GM18508 (cell line): ENCODE measurements at regions not wholly inside any gene's neighbourhood (a gene's known extent, or its start where the extent isn't known, plus 50 kb on each side); places are given as distances from the start of the nearest gene placed in this dataset.

Experiments
- ATAC-seq: cut with Tn5 transposase; IDR thresholded peaks from one replicate; pipeline ENCODE4 v1.9.1; 2021; ENCODE audit warnings: moderate number of reproducible peaks; ENCODE audit not compliant: insufficient read depth, unreplicated experiment

GRCh38 chr17:73969956-73970355 lies 233.5 kb upstream of the RPL38 start:
- ATAC-seq: no peak

- ATAC-seq: no peak
These were observed 232.4 kb upstream of the RPL38 start for GRCh38 chr17:73971127-73971526.

GRCh38 chr17:73972056-73972455 lies 231.4 kb upstream of the RPL38 start:
- ATAC-seq: no peak

- ATAC-seq: no peak
These were observed 230.6 kb upstream of the RPL38 start for GRCh38 chr17:73972901-73973300.

GRCh38 chr17:73973586-73974409 lies 229.7 kb upstream of the RPL38 start:
- no peak for ATAC-seq

GRCh38 chr17:73974536-73974935 lies 228.9 kb upstream of the RPL38 start:
- no peak for ATAC-seq

- no peak for ATAC-seq
These were observed 227.3 kb upstream of the RPL38 start for GRCh38 chr17:73976147-73976546.

GRCh38 chr17:73976676-73977521 lies 226.6 kb upstream of the RPL38 start:
- no peak for ATAC-seq

- ATAC-seq: no peak
These were observed 223.0 kb upstream of the RPL38 start for GRCh38 chr17:73980517-73980916.

- ATAC-seq: no peak
These were observed 220.6 kb upstream of the RPL38 start for GRCh38 chr17:73982871-73983270.

GRCh38 chr17:73983621-73984400 lies 219.7 kb upstream of the RPL38 start:
- no peak for ATAC-seq

- no peak for ATAC-seq
These were observed 218.5 kb upstream of the RPL38 start for GRCh38 chr17:73984941-73985340.

- no peak for ATAC-seq
These were observed 217.9 kb upstream of the RPL38 start for GRCh38 chr17:73985466-73986015.

- no peak for ATAC-seq
These were observed 216.8 kb upstream of the RPL38 start for GRCh38 chr17:73986641-73987177.

- no peak for ATAC-seq
These were observed 216.1 kb upstream of the RPL38 start for GRCh38 chr17:73987395-73987794.

- ATAC-seq: no peak
These were observed 215.5 kb upstream of the RPL38 start for GRCh38 chr17:73987845-73988509.

GRCh38 chr17:73989671-73990070 lies 213.8 kb upstream of the RPL38 start:
- no peak for ATAC-seq

- ATAC-seq: no peak
These were observed 213.2 kb upstream of the RPL38 start for GRCh38 chr17:73990290-73990689.

GRCh38 chr17:73991260-73991659 lies 212.2 kb upstream of the RPL38 start:
- no peak for ATAC-seq

GRCh38 chr17:73994946-73995345 lies 208.5 kb upstream of the RPL38 start:
- no peak for ATAC-seq
